ENCODE measurements at regions not wholly inside any gene's neighbourhood (a gene's known extent, or its start where the extent isn't known, plus 50 kb on each side); places are given as distances from the start of the nearest gene placed in this dataset.
A peak's percentile ranks its signal among the peaks of the same experiment; 100 is the strongest.

GRCh38 chr10:28250782-28251181, 52.1 kb downstream of the MPP7 start:
- H3K4me3 ChIP-seq (replicated peaks in 1 of 2; ENCODE audit: low read depth in 2 of 2, low read length in 2 of 2), result no peak overlapping the region
- peak; percentile 34 for TF ChIP-seq CTCF (IDR thresholded peaks at IDR 0.05; ENCODE audit: low read depth, low read length)
- DNase-seq (ENCODE audit: low read depth in 2 of 2), result peak; percentile 37 to 57

- H3K4me3 ChIP-seq (replicated peaks in 1 of 2; ENCODE audit: low read depth in 2 of 2, low read length in 2 of 2), result no peak overlapping the region
- no peak for DNase-seq (ENCODE audit: low read depth in 2 of 2)
- TF ChIP-seq CTCF (IDR thresholded peaks at IDR 0.05; ENCODE audit: low read depth, low read length), result no peak
Measured at GRCh38 chr10:28250358-28250757, 52.5 kb downstream of the MPP7 start.

GRCh38 chr10:28249512-28249911, 53.4 kb downstream of the MPP7 start:
- no peak for TF ChIP-seq CTCF (IDR thresholded peaks at IDR 0.05; ENCODE audit: low read depth, low read length)

GRCh38 chr10:28248092-28248491, 54.8 kb downstream of the MPP7 start:
- no peak overlapping the region for H3K4me3 ChIP-seq (replicated peaks in 1 of 2; ENCODE audit: low read depth in 2 of 2, low read length in 2 of 2)
- TF ChIP-seq CTCF (IDR thresholded peaks at IDR 0.05; ENCODE audit: low read depth, low read length), result no peak
- DNase-seq (ENCODE audit: low read depth in 2 of 2), result peak; percentile 11 to 25

More at GRCh38 chr10:28249512-28249911, 53.4 kb downstream of the MPP7 start:
- H3K4me3 ChIP-seq (replicated peaks in 1 of 2; ENCODE audit: low read depth in 2 of 2, low read length in 2 of 2), result no peak overlapping the region
- no peak for DNase-seq (ENCODE audit: low read depth in 2 of 2)

GRCh38 chr10:28246023-28246422, 56.8 kb downstream of the MPP7 start:
- H3K4me3 ChIP-seq (replicated peaks in 1 of 2; ENCODE audit: low read depth in 2 of 2, low read length in 2 of 2), result no peak overlapping the region
- DNase-seq (ENCODE audit: low read depth in 2 of 2), result no peak
- TF ChIP-seq CTCF (IDR thresholded peaks at IDR 0.05; ENCODE audit: low read depth, low read length), result no peak

GRCh38 chr10:28243923-28244322, 58.9 kb downstream of the MPP7 start:
- no peak overlapping the region for H3K4me3 ChIP-seq (replicated peaks in 1 of 2; ENCODE audit: low read depth in 2 of 2, low read length in 2 of 2)
- TF ChIP-seq CTCF (IDR thresholded peaks at IDR 0.05; ENCODE audit: low read depth, low read length), result no peak
- no peak for DNase-seq (ENCODE audit: low read depth in 2 of 2)

- no peak for DNase-seq (ENCODE audit: low read depth in 2 of 2)
- TF ChIP-seq CTCF (IDR thresholded peaks at IDR 0.05; ENCODE audit: low read depth, low read length), result no peak
- no peak overlapping the region for H3K4me3 ChIP-seq (replicated peaks in 1 of 2; ENCODE audit: low read depth in 2 of 2, low read length in 2 of 2)
Measured at GRCh38 chr10:28242555-28243204, 60.2 kb downstream of the MPP7 start.
